K562 (cell line): ENCODE measurements at regions not wholly inside any gene's neighbourhood (a gene's known extent, or its start where the extent isn't known, plus 50 kb on each side); places are given as distances from the start of the nearest gene placed in this dataset.

Experiments used
- ATAC-seq: fragments of 200-7000 bp; cut with Tn5 transposase; 3 replicates; pipeline ENCODE4 v1.9.1; 2020; ENCODE audit warnings: moderate library complexity
- BruUV-seq: library from RNA; stranded (reverse); fragments of 400-500 nt; replicated peaks from 2 replicates; lab custom pipeline; 2021; lab: Mats Ljungman, UMichigan
- CTCF ChIA-PET: fragments of 300-600 bp; formaldehyde crosslinking; extraction: SDS; loops from one replicate; lab custom pipeline; 2021; ENCODE audit warnings: low intra/inter-chr PET ratio; lab: Yijun Ruan, JAX
- POLR2A ChIA-PET: fragments of 300-600, 350-650 bp; sonication (Branson Sonifier 250); formaldehyde crosslinking; extraction: SDS; loops from one replicate; lab custom pipeline; 2021; ENCODE audit warnings: antibody characterized with exemption, inconsistent platforms; lab: Yijun Ruan, JAX
- DNase-seq, 4 experiments: peaks; one replicate each; pipeline versions ENCODE4 v3.0.0 to v3.0.0-alpha.2; 2011 to 2018; ENCODE audit warnings: low spot score in 3 of 4, mixed read lengths in 3 of 4; ENCODE audit errors: extremely low read depth in 1 of 4
- FAIRE-seq: peaks from 2 replicates; lab custom pipeline; 2011; peaks lifted over from hg19 to GRCh38; lab: Jason Lieb, UNC
- H2AFZ ChIP-seq: 2 replicates; pipeline ENCODE4 v1.6.0; 2011; ENCODE audit warnings: low read depth, low read length, control low read depth, inconsistent platforms
- H3K27ac ChIP-seq: fragments of 200-600 bp; 3 replicates; pipeline ENCODE4 v1.8.0; 2011; ENCODE audit warnings: low read depth, mild to moderate bottlenecking, control low read depth, inconsistent platforms, low read length, moderate library complexity, mixed read lengths; ENCODE audit errors: extremely low read depth
- H3K27me3 ChIP-seq, 2 experiments: fragments of 300-600 bp in 1 of 2; 2 replicates in 1 of 2; 3 replicates in 1 of 2; pipeline versions ENCODE4 v1.6.0 to v1.8.0; 2011; ENCODE audit warnings: inconsistent platforms in 2 of 2, low read length in 2 of 2, mild to moderate bottlenecking in 1 of 2, mixed read lengths in 1 of 2, moderate library complexity in 1 of 2; ENCODE audit not compliant: control insufficient read depth in 2 of 2, insufficient read depth in 2 of 2
- H3K36me3 ChIP-seq: fragments of 300-600 bp; 3 replicates; pipeline ENCODE4 v1.8.0; 2011; ENCODE audit warnings: mild to moderate bottlenecking, low read length, inconsistent platforms; ENCODE audit not compliant: control insufficient read depth, insufficient read depth
- H3K4me1 ChIP-seq, 2 experiments: fragments of 200-600 bp in 1 of 2; replicated peaks in 1 of 2; 2 replicates in 1 of 2; 3 replicates in 1 of 2; pipeline versions ENCODE4 v1.5.1 to v1.8.0; 2011; ENCODE audit warnings: inconsistent platforms in 2 of 2, low read length in 2 of 2, mild to moderate bottlenecking in 1 of 2, mixed read lengths in 1 of 2, moderate library complexity in 1 of 2; ENCODE audit not compliant: control insufficient read depth in 2 of 2, insufficient read depth in 2 of 2
- H3K4me2 ChIP-seq: 2 replicates; pipeline ENCODE4 v1.6.1; 2011; ENCODE audit warnings: low read length, control low read depth, inconsistent platforms, mixed read lengths; ENCODE audit not compliant: insufficient read depth
- H3K4me3 ChIP-seq: fragments of 200-600 bp; sonication (generic), shearing (Covaris generic); 2 replicates; pipeline ENCODE4 v1.5.1; 2016; ENCODE audit warnings: control low read depth, inconsistent platforms
- H3K79me2 ChIP-seq: fragments of 200-600 bp; 3 replicates; pipeline ENCODE4 v1.8.0; 2011; ENCODE audit warnings: low read length, inconsistent platforms; ENCODE audit not compliant: control insufficient read depth, insufficient read depth
- H3K9ac ChIP-seq, 2 experiments: 2 replicates each; pipeline versions ENCODE4 v1.6.0 to v1.6.1; 2011; ENCODE audit warnings: low read depth in 2 of 2, low read length in 2 of 2, control low read depth in 1 of 2, inconsistent platforms in 1 of 2, mild to moderate bottlenecking in 1 of 2, mixed read lengths in 1 of 2; ENCODE audit not compliant: insufficient read depth in 1 of 2
- H3K9me1 ChIP-seq: one replicate; pipeline ENCODE4 v1.6.0; 2011; ENCODE audit warnings: inconsistent platforms, mild to moderate bottlenecking, low read length, moderate library complexity; ENCODE audit not compliant: control insufficient read depth, insufficient read depth
- H3K9me3 ChIP-seq: replicated peaks from 2 replicates; pipeline ENCODE4 v1.5.1; 2011; ENCODE audit warnings: low read depth, low read length, inconsistent platforms; ENCODE audit not compliant: control insufficient read depth, insufficient read depth
- H4K20me1 ChIP-seq: replicated peaks from 2 replicates; pipeline ENCODE4 v1.6.1; 2011; ENCODE audit warnings: low read length, inconsistent platforms, mixed read lengths; ENCODE audit not compliant: control insufficient read depth, insufficient read depth
- ARID3B ChIP-seq: fragments of 250-450 bp; sonication (Bioruptor Pico); IDR thresholded peaks from 2 replicates; pipeline ENCODE4 v1.4.0; 2020; ENCODE audit warnings: borderline replicate concordance
- CBX2 ChIP-seq: fragments of 200-600 bp; sonication (generic); IDR thresholded peaks from one replicate; pipeline ENCODE4 v1.6.1; 2012; ENCODE audit warnings: mild to moderate bottlenecking, low read length, inconsistent platforms; ENCODE audit not compliant: insufficient read depth, poor library complexity, severe bottlenecking
- CTBP1 ChIP-seq: fragments of 450-650 bp; IDR thresholded peaks from 2 replicates; pipeline ENCODE4 v1.6.1; 2016; ENCODE audit warnings: borderline replicate concordance
- FOXA1 ChIP-seq: fragments of 450-650 bp; IDR thresholded peaks from 2 replicates; pipeline ENCODE4 v1.6.1; 2016; ENCODE audit warnings: mild to moderate bottlenecking, borderline replicate concordance
- JUNB ChIP-seq: fragments of 450-650 bp; formaldehyde crosslinking; conservative IDR thresholded peaks from 2 replicates; pipeline ENCODE4 v1.4.0; 2020; ENCODE audit warnings: mild to moderate bottlenecking
- MEF2A ChIP-seq: IDR thresholded peaks from 2 replicates; pipeline ENCODE4 v1.6.1; 2011; ENCODE audit warnings: low read depth, mild to moderate bottlenecking, low read length, moderate library complexity; ENCODE audit not compliant: control insufficient read depth
- RFX1 ChIP-seq: fragments of 450-650 bp; IDR thresholded peaks from 2 replicates; pipeline ENCODE4 v1.6.1; 2016; ENCODE audit warnings: mild to moderate bottlenecking, moderate library complexity
- ZNF124 ChIP-seq: sonication (generic); formaldehyde crosslinking; IDR thresholded peaks from 2 replicates; pipeline ENCODE4 v1.8.1; 2022; ENCODE audit warnings: missing genetic modification reagents
- ZNF41 ChIP-seq: fragments of 250-450 bp; sonication (Bioruptor Pico); conservative IDR thresholded peaks from 2 replicates; pipeline ENCODE4 v1.4.0; 2020; ENCODE audit warnings: mild to moderate bottlenecking
- WGBS: fragments of 100-300 bp; shearing (Covaris generic); methylation state at CpG from one replicate; pipeline ENCODE4 v1.1.6; 2016; ENCODE audit warnings: low coverage, mixed read lengths; ENCODE audit not compliant: insufficient coverage; ENCODE audit errors: missing lambda C conversion rate; 5-methylcytosine and 5-hydroxymethylcytosine counted together
- in situ Hi-C: fragments of 300-500 bp; cut with MboI; formaldehyde crosslinking; loops from 4 replicates; pipeline ENCODE4 v1.15.0; 2018; ENCODE audit warnings: inconsistent platforms, mixed read lengths
- intact Hi-C: fragments of 100-400 bp; cut with micrococcal nuclease; formaldehyde crosslinking; loops from 2 replicates; pipeline ENCODE4 v1.14.2; 2022
- TF ChIP-seq, protein P1 (sequence below): IDR thresholded peaks from 3 replicates; pipeline ENCODE4 v1.6.1; 2011; ENCODE audit warnings: borderline replicate concordance, mild to moderate bottlenecking, moderate library complexity; ENCODE audit not compliant: insufficient read length; ENCODE audit errors: extremely low read depth

DNA sequence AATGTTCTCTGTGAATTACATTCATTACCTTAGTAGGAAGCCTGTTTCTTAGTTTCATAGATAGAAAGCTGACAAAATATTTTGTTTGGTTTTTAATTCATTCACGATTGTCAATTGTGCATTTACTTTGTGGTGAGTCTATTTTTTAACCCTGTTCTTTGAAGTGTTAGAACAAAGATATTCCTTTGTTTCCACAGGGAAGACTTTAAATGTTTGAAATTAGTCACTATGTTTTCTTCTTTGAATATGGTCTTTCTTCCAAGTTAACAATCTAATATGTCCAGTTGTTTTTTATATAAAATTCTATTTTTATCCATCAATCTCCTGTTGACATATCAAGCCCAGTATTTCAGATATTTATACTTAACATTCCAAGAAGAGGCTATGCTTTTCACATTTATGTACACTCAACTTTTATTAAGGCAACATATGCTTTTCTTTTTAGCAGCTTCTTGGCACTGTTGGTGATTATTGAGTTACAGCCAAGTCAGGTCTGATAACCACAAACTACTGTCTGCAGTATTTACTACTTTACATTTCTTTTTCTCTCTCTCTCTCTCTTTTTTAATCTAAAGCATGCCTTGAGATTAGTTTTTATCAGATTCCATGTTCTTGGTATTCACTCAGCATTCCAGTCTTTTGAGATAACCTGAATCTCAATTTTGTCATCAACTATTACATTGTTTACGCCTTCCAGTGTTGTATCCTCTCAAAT is 812.8 kb upstream of the SLC10A2 start:
- Histone ChIP-seq H3K4me3 (no peak overlapping the region), H2AFZ (no peak overlapping the region), H3K9me1 (no peaks in the 10 kb centered on the region), H3K36me3 (no peaks in the 10 kb centered on the region), H4K20me1 (no peaks in the 10 kb centered on the region), H3K4me1 (no peaks in the 10 kb centered on the region), H3K27ac (no peak overlapping the region), H3K4me2 (no peak overlapping the region), H3K9me3 (no peaks in the 10 kb centered on the region), H3K9ac (no peak overlapping the region), H3K27me3 (no peaks in the 10 kb centered on the region), H3K79me2 (no peaks in the 10 kb centered on the region)
- no peak for FAIRE-seq
- no peak for ATAC-seq
- intact Hi-C loops = no loop called here
- no peak for TF ChIP-seq ZNF41 (CRISPR knock-in tag)
- TF ChIP-seq CTBP1 = no peak
- no peak for TF ChIP-seq ZNF124
- TF ChIP-seq ARID3B (CRISPR knock-in tag) = no peak
- no peak for TF ChIP-seq RFX1
- TF ChIP-seq CBX2 = no peak
- no peak for TF ChIP-seq FOXA1
- TF ChIP-seq MEF2A = no peak
- TF ChIP-seq, protein P1, sequence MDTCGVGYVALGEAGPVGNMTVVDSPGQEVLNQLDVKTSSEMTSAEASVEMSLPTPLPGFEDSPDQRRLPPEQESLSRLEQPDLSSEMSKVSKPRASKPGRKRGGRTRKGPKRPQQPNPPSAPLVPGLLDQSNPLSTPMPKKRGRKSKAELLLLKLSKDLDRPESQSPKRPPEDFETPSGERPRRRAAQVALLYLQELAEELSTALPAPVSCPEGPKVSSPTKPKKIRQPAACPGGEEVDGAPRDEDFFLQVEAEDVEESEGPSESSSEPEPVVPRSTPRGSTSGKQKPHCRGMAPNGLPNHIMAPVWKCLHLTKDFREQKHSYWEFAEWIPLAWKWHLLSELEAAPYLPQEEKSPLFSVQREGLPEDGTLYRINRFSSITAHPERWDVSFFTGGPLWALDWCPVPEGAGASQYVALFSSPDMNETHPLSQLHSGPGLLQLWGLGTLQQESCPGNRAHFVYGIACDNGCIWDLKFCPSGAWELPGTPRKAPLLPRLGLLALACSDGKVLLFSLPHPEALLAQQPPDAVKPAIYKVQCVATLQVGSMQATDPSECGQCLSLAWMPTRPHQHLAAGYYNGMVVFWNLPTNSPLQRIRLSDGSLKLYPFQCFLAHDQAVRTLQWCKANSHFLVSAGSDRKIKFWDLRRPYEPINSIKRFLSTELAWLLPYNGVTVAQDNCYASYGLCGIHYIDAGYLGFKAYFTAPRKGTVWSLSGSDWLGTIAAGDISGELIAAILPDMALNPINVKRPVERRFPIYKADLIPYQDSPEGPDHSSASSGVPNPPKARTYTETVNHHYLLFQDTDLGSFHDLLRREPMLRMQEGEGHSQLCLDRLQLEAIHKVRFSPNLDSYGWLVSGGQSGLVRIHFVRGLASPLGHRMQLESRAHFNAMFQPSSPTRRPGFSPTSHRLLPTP = no peak
- no peak for TF ChIP-seq JUNB (CRISPR knock-in tag)
- ChIA-PET CTCF (no interaction called here), POLR2A (no interaction called here)
- 0% methylated on average over 2 of the region's 2 CpGs for WGBS
- DNase-seq = no peak
- no TSS peak for BruUV-seq
- in situ Hi-C loops = no loop called here
